Osteoblast (primary cell): ENCODE measurements at regions not wholly inside any gene's neighbourhood (a gene's known extent, or its start where the extent isn't known, plus 50 kb on each side); places are given as distances from the start of the nearest gene placed in this dataset.

Experiments used
- DNase-seq: peaks from one replicate; pipeline ENCODE4 v3.0.0; 2011; ENCODE audit warnings: low spot score, mixed read lengths; ENCODE audit not compliant: insufficient read length; ENCODE audit errors: missing footprints
- H2AFZ ChIP-seq: 2 replicates; pipeline ENCODE4 v1.6.0; 2011; ENCODE audit warnings: mild to moderate bottlenecking, low read length
- H3K27ac ChIP-seq: 2 replicates; pipeline ENCODE4 v1.5.1; 2011; ENCODE audit warnings: mild to moderate bottlenecking, low read depth, low read length, moderate library complexity
- H3K27me3 ChIP-seq: 2 replicates; pipeline ENCODE4 v1.6.0; 2012; ENCODE audit warnings: mild to moderate bottlenecking, control low read depth, inconsistent platforms, low read length, moderate library complexity; ENCODE audit not compliant: insufficient read depth
- H3K36me3 ChIP-seq: 2 replicates; pipeline ENCODE4 v1.5.1; 2011; ENCODE audit warnings: mild to moderate bottlenecking, low read length, control low read depth, moderate library complexity; ENCODE audit not compliant: insufficient read depth
- H3K4me1 ChIP-seq: 2 replicates; pipeline ENCODE4 v1.5.1; 2011; ENCODE audit warnings: mild to moderate bottlenecking, low read length, control low read depth, moderate library complexity; ENCODE audit not compliant: insufficient read depth
- H3K4me2 ChIP-seq: 2 replicates; pipeline ENCODE4 v1.6.0; 2011; ENCODE audit warnings: mild to moderate bottlenecking, low read length; ENCODE audit not compliant: insufficient read depth
- H3K4me3 ChIP-seq: fragments of 200-600 bp; sonication (generic); 3 replicates; pipeline ENCODE4 v1.5.1; 2012; ENCODE audit warnings: mild to moderate bottlenecking, low read length, inconsistent platforms; ENCODE audit not compliant: insufficient read depth
- H3K79me2 ChIP-seq: 2 replicates; pipeline ENCODE4 v1.6.0; 2012; ENCODE audit warnings: mild to moderate bottlenecking, low read length, control low read depth, inconsistent platforms; ENCODE audit not compliant: insufficient read depth
- H3K9me3 ChIP-seq: 2 replicates; pipeline ENCODE4 v1.5.1; 2011; ENCODE audit warnings: low read depth, low read length, control low read depth
- H4K20me1 ChIP-seq: 2 replicates; pipeline ENCODE4 v1.6.0; 2012; ENCODE audit warnings: mild to moderate bottlenecking, low read length, control low read depth; ENCODE audit not compliant: insufficient read depth
- CTCF ChIP-seq: IDR thresholded peaks from 2 replicates; pipeline ENCODE4 v1.5.1; 2011; ENCODE audit warnings: mild to moderate bottlenecking, low read depth, low read length, moderate library complexity; ENCODE audit errors: extremely low read depth

- DNase-seq = no peak
Observed at GRCh38 chr3:115226844-115227445, 79.9 kb upstream of the ZBTB20 start.

GRCh38 chr3:115227461-115227860, 80.4 kb upstream of the ZBTB20 start:
- H4K20me1 ChIP-seq = no peaks in the 10 kb centered on the region
- TF ChIP-seq CTCF = no peak
- H3K79me2 ChIP-seq = no peaks in the 10 kb centered on the region
- H3K4me2 ChIP-seq = no peak overlapping the region
- peaks cover 7% of the 10 kb centered on the region for H3K4me1 ChIP-seq
- peak overlapping the region; percentile 59 for H2AFZ ChIP-seq
- DNase-seq = no peak
- no peak overlapping the region for H3K4me3 ChIP-seq
- peak overlapping the region; percentile 47 for H3K27ac ChIP-seq
- H3K36me3 ChIP-seq = no peaks in the 10 kb centered on the region
- no peaks in the 10 kb centered on the region for H3K9me3 ChIP-seq
- H3K27me3 ChIP-seq = no peaks in the 10 kb centered on the region

More at GRCh38 chr3:115226844-115227445, 79.9 kb upstream of the ZBTB20 start:
- Histone ChIP-seq H3K27me3 (no peaks in the 10 kb centered on the region), H3K4me3 (no peak overlapping the region), H3K36me3 (no peaks in the 10 kb centered on the region), H2AFZ (peak overlapping the region; percentile 59), H3K27ac (peak overlapping the region; percentile 47), H4K20me1 (no peaks in the 10 kb centered on the region), H3K4me1 (peaks cover 7% of the 10 kb centered on the region), H3K79me2 (no peaks in the 10 kb centered on the region), H3K9me3 (no peaks in the 10 kb centered on the region), H3K4me2 (no peak overlapping the region)
- no peak for TF ChIP-seq CTCF

GRCh38 chr3:115228266-115228665, 81.2 kb upstream of the ZBTB20 start:
- DNase-seq = no peak
- peaks cover 9% of the 10 kb centered on the region for H3K4me1 ChIP-seq

GRCh38 chr3:115232167-115232566, 85.1 kb upstream of the ZBTB20 start:
- Histone ChIP-seq H3K9me3 (no peaks in the 10 kb centered on the region), H3K4me3 (no peak overlapping the region), H4K20me1 (no peaks in the 10 kb centered on the region), H3K4me2 (no peak overlapping the region), H3K4me1 (peaks cover 3% of the 10 kb centered on the region), H3K36me3 (no peaks in the 10 kb centered on the region), H3K27ac (no peak overlapping the region), H3K79me2 (no peaks in the 10 kb centered on the region), H3K27me3 (no peaks in the 10 kb centered on the region), H2AFZ (no peak overlapping the region)
- DNase-seq = no peak
- no peak for TF ChIP-seq CTCF

More at GRCh38 chr3:115228266-115228665, 81.2 kb upstream of the ZBTB20 start:
- Histone ChIP-seq H3K9me3 (no peaks in the 10 kb centered on the region), H3K27me3 (no peaks in the 10 kb centered on the region), H4K20me1 (no peaks in the 10 kb centered on the region), H2AFZ (no peak overlapping the region), H3K4me2 (no peak overlapping the region), H3K27ac (no peak overlapping the region), H3K79me2 (no peaks in the 10 kb centered on the region), H3K4me3 (no peak overlapping the region), H3K36me3 (no peaks in the 10 kb centered on the region)
- no peak for TF ChIP-seq CTCF
